Activated CD8-positive, alpha-beta memory T cell treated with anti-CD3 and anti-CD28 coated beads for 48 hours (primary cell): ENCODE measurements at regions not wholly inside any gene's neighbourhood (a gene's known extent, or its start where the extent isn't known, plus 50 kb on each side); places are given as distances from the start of the nearest gene placed in this dataset.

ENCODE experiments used
- DNase-seq, 3 experiments: peaks; one replicate each; pipeline ENCODE4 v3.0.0-alpha.2; 2020; ENCODE audit warnings: low read depth in 2 of 3, low spot score in 2 of 3

DNA sequence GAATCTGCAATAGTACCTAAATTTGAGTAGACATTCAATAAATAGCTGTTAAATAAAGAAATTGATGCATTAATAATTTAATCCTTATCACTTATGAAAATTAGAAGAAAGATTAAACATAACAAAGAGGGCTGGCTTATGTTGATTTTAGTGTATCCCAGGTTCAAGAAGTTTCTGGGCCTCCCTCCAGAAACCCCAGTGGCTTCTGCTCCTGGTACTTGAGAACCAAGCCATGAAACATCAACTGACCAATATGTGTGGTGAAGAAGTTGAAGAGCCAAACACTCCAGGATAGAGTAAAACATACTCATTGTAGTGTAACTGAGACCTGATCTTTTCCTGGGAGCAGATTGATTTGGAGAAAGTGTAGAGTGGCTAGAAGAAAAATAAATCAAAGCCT, 1465.7 kb upstream of the PIK3C3 start:
- DNase-seq, result no peak

GRCh38 chr18:40485318-40485717, 1469.7 kb upstream of the PIK3C3 start:
- no peak for DNase-seq

DNA sequence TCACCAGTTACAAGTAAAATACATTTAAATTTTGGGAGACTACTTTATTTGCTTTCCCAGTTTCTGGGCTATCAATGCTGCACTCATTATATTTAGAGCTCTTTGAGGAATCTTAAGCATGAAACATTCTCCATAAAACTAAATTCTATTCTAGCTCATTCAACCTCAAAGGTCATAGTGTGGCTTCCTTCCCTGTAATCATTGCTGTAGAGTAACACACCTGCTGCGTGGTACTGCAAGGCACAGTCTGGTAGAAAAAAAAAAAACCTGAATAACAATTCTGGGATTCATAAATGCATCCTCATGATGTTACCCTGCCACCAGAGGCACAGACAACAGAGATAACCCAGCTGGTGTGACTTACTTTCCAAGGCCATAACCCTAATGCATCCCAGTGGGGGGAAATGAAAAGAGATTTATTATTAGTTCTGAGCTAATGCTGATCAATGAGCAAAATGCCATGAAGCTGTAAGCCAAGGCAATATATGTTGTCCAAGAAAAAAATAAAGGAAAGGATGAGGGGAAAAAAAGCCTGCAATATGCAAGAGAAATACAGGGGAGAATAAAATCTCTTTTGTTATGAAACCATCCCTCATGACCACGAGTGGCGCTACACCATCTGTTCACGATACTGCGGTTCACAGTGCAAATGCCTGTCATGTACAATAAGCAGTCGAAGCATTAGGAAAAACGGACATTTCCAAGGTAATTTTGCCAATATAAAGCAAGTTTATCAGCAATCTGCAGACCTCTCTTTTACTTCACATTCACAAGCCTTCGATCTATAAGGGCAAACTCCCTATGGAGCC, 1481.6 kb upstream of the PIK3C3 start:
- no peak for DNase-seq

GRCh38 chr18:40470723-40471122, 1484.3 kb upstream of the PIK3C3 start:
- no peak for DNase-seq

- DNase-seq, result no peak
These were observed 1485.2 kb upstream of the PIK3C3 start for GRCh38 chr18:40469851-40470250.

DNA sequence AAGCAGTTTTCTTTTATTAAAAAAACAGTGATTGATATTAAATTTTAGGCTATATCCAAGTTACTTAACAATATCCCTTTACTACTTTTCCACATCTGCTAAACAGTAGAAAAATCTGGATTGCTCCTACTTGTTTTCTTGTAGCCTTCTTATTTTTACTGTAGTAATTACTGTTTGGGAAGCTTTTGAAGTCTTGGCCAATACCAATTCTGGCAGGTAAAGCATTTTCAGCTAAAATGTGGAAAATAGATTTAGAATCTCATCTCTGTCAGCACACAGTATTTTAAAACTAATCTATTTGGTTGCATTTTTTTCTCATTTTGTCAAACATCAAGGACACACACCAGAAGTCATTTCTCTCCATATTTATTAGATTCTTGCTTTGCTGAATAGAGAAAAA, 1485.7 kb upstream of the PIK3C3 start:
- no peak for DNase-seq

- DNase-seq, result no peak
These were observed 1491.0 kb upstream of the PIK3C3 start for GRCh38 chr18:40464032-40464431.

- DNase-seq, result no peak
These were observed 1501.1 kb upstream of the PIK3C3 start for GRCh38 chr18:40453903-40454302.

DNA sequence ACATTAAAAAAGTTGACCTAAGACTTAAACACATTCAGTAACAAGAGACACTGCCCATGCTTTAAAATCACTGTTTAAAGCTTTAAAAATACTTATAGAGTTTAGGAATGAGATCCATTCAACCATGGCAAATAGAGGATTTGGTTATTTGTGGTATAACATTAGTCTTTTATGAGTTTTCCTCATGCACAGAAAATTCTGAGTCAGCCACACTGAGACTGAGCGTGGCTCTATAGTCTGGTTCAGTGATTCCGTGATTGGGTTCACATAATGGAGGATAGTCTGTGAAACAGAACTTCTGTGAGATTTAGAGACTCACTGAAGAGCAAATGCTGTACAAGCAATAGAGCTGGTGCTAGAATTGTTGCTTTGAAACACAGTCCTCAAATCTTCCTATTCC, 1502.4 kb upstream of the PIK3C3 start:
- no peak for DNase-seq

GRCh38 chr18:40450751-40451150, 1504.3 kb upstream of the PIK3C3 start:
- DNase-seq, result no peak

GRCh38 chr18:40447820-40448219, 1507.2 kb upstream of the PIK3C3 start:
- no peak for DNase-seq

GRCh38 chr18:40440088-40440487, 1514.9 kb upstream of the PIK3C3 start:
- DNase-seq, result no peak

- no peak for DNase-seq
These were observed 1517.5 kb upstream of the PIK3C3 start for GRCh38 chr18:40437517-40437916.

DNA sequence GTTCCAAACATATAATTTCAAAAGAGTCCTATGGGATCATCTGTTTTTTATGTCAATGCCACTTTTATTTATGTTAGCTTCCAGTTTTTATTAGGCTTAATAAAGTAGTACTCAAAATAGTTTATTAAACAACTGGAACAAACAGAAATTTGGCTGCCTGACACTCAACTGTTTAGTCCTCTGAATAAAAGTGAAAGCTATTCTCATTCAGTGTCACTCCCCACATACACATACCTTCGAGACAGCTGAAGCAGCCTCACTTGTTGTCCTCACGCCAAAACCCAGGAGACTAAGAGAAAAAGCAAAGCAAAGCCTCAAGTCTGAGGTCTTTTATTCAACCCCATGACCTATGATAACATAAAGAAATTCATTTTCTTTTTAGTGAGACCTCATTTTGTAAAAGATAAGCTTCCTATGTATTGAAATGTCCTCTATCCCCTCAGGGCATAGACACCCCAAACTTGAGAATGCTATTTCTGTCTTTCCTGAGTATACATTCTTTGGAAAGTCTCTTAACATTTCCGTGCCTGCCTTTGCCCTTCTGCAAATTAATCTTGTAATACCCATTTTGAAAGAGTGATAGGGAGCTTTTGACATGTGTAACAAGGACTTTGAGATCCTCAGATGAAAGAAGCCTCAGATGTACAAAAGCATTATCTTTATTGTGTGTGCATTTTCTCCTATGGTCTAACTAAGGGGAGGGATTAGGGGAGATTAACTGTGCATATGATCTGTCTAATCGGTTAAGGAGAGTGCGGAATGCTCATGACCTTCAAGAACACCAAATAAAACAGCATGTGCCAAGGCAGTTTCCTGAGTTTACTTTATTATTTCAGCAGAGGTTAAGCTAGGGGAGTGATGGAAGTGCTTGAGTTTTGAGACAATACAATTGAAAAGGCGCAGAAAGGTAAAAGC, 1523.7 kb upstream of the PIK3C3 start:
- no peak for DNase-seq

- no peak for DNase-seq
These were observed 1531.7 kb upstream of the PIK3C3 start for GRCh38 chr18:40423291-40423690.

DNA sequence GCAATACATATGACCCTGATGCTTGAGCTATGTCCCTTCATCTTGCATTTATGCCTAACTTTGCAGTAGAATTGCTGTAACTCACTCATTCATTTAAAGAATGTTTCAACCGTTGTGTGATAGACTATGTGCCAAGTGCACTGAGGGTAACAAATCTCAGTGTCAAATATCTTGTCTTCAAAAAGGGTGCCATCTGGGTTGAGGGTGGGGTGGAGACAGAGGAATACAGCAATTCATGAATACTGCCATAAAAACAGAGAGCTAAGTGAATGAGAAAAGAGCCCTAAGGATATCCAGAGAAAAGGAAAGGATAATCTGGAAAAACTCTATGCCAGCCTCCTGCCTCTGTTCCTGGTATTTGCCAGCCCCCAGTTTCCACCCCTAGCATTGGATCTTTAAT, 1534.4 kb upstream of the PIK3C3 start:
- DNase-seq, result no peak

GRCh38 chr18:40417501-40417900, 1537.5 kb upstream of the PIK3C3 start:
- no peak for DNase-seq

- no peak for DNase-seq
These were observed 1539.2 kb upstream of the PIK3C3 start for GRCh38 chr18:40415821-40416220.

DNA sequence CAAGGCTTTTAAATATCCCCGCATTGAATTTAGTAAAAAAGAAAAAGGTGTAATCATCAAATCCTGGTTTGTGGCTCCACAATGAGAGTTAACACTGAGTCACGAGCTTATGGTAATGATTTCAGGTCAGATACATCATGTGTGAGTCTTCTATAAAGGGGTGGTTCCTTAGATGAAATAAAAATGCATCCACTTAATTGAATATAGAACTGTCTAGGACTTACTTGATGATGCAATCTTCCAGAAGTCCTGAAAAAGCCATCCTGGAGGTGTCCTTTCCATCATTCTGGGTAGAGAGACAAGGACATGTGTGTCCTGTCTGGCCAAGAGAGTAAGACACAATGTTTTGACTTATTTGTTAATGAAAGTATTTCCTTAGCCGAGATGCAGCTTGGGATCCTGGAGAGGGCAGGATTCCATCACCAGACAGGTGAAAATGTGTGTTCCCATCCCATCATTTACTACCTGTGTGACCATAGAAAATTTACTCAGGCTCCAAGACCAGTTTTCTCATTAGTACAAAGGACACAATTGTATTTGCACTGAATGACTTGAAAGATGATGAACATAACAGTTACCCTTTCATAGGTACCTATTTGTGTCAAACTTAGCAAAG, 1539.8 kb upstream of the PIK3C3 start:
- DNase-seq, result no peak

- DNase-seq, result no peak
These were observed 1540.8 kb upstream of the PIK3C3 start for GRCh38 chr18:40414155-40414754.

DNA sequence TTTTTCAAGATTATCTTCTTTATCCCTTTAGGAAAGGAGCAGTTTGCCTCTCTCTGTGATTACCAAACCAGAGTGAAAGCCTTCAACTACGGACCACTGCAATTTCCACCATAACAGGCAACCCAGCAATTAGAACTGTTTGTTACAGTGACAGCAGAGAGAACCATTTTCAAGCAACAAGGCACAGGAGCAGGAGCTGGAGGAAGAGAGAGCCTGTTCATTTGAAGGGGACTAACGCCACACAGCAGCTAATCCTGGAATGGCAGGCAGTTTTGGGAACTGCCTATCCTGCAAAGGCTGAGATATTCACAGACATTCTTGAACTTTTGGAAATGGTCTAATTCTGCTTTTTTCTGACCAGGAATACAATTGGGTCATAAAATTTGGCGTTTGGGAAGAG, 1541.9 kb upstream of the PIK3C3 start:
- no peak for DNase-seq
